Stimulated activated CD8-positive, alpha-beta memory T cell treated with anti-CD3 and anti-CD28 coated beads, Interleukin-12 subunit alpha, Interleukin-12 subunit beta, amount 100 ng/mL, for 24 hours (primary cell): ENCODE measurements at regions not wholly inside any gene's neighbourhood (a gene's known extent, or its start where the extent isn't known, plus 50 kb on each side); places are given as distances from the start of the nearest gene placed in this dataset.
"Not testable (repeated sequence)": the region's sequence is repeated elsewhere in the genome, so short reads cannot be mapped to it uniquely, and the experiment has no call there.

Experiments used
- DNase-seq: peaks from one replicate; pipeline ENCODE4 v3.0.0-alpha.2; 2020; ENCODE audit errors: extremely low read depth

DNA sequence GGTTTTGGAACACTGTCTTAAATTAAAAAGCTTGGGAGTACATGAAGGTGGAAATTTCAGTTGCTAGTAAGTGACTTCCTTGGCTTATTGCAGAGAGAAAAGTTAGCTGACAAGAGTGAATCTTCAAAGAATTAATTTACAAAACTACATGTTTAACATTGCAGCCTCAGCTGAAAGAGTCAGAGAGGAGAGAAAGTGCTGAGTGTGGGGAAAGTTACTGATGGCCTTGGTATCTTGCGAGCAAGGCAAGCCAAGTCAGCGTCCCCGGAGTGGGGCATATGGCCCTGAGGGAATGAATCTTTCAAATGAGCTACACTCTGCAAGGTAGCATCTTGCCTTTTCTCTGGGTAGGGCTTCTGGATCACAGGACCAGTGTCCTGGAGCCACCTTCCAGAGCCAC lies 131.3 kb downstream of the LPIN1 start:
- no peak for DNase-seq

DNA sequence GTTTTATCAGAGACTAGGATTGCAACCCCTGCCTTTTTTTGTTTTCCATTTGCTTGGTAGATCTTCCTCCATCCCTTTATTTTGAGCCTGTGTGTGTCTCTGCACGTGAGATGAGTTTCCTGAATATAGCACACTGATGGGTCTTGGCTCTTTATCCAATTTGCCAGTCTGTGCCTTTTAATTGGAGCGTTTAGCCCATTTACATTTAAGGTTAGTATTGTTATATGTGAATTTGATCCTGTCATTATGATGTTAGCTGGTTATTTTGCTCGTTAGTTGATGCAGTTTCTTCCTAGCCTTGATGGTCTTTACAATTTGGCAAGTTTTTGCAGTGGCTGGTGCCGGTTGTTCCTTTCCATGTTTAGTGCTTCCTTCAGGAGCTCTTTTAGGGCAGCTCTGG lies 138.8 kb downstream of the LPIN1 start:
- not testable (repeated sequence) for DNase-seq

GRCh38 chr2:11886899-11887298 lies 140.5 kb downstream of the LPIN1 start:
- DNase-seq = not testable (repeated sequence)

- DNase-seq = no peak
These were observed 142.8 kb downstream of the LPIN1 start for GRCh38 chr2:11889101-11889850.

- DNase-seq = no peak
These were observed 143.4 kb downstream of the LPIN1 start for GRCh38 chr2:11889854-11890253.

GRCh38 chr2:11891028-11891427 lies 144.6 kb downstream of the LPIN1 start:
- no peak for DNase-seq

DNA sequence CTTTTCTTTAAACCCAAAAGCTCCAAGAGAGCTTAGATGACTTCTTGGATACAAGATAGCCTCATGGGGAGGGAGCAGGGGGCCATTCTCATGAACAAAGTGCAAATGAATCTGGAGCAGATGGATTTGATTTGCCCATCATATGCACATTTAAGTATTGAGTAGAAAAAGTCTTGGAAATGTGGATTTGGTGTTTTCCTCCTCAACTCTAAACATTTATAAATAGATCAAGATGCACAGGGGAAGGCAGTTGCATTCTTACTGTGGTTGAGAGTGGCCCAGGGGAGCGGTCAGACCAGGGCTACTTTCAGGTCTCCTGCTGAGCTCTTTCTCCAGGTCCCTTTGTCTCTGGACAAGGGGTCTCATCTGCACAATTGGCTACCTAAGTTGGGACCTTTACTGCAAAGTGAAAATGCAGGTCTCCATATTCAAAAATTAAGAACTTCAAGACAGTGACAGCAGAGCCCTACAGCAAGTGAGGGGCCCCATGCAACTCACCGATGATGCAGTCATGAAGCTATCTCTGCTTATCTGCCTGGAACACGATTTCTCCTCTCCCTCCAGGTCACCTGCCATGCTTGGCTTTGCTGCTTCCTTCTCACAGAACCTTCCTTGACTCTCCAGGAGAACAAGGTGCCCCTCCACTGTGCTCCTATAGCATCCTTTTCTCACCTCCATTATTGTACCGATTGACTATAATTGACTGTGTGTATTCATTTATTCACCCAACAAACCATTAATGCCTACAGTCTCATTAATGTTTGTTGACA lies 145.4 kb downstream of the LPIN1 start:
- DNase-seq = no peak

GRCh38 chr2:11896386-11896785 lies 150.0 kb downstream of the LPIN1 start:
- DNase-seq = no peak

GRCh38 chr2:11898576-11898975 lies 152.1 kb downstream of the LPIN1 start:
- no peak for DNase-seq

DNA sequence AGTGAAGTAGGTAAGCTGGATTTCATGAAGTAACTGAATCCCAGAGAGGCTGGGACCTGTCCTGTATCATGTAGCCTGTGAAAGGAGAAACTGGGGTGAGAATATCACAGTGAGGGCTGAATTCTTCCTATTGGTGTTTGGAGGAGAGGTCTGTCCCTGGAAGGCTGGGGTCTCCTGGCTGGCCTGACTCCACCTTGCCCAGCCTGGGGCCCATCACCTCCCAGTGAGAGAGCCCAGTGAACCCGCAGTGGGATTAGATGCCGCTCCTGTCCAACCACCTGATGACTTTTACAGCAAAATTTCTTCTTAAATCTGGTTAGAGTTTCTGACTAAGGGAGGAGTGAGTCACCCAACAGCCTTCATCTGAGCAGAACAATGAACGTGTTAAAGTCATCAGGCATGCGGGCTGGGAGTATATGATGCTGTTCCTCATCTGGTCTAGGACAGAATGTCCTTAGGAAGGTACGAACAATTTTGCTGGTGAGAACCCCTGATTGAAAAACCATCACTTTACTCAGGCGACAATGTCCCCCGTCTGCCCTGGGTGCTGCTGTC lies 152.9 kb downstream of the LPIN1 start:
- no peak for DNase-seq

DNA sequence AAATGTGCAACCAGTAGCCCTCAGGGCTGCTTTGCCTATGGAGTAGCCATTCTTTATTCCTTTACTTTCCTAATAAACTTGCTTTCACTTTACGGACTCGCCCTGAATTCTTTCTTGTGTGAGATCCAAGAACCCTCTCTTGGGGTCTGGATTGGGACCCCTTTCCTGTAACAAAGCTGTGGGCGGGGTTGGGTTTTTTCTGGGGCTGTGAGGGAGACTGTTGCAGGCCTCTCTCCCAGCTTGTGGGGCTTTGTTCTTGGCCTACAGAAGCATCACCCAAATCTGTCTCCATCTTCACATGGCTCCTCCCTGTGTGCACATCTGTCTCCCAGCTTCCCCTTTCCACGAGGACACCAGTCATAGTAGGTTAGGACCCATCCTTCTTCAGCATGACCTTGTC lies 154.5 kb downstream of the LPIN1 start:
- not testable (repeated sequence) for DNase-seq

- DNase-seq = no peak
These were observed 155.1 kb downstream of the LPIN1 start for GRCh38 chr2:11901351-11902069.

GRCh38 chr2:11903085-11903606 lies 156.7 kb downstream of the LPIN1 start:
- no peak for DNase-seq

DNA sequence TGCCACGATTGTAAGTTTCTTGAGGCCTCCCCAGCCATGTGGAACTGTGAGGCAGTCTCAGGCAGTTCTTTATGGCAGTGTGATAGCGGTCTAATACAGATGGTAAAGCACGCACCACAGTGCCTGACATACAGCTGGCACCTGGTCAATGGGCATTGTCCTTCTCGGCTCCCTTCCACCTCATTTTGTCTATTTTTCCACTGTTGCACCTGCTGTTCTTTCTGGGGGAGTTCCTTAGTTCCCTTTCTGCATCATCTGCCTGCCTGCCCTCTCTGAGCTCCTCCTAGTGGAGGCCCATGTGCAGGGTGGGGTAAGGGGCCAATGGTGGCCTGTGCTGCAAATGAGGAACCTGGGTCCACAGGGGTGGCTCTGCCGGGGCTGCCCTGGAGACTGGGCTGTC lies 157.6 kb downstream of the LPIN1 start:
- DNase-seq = no peak

DNA sequence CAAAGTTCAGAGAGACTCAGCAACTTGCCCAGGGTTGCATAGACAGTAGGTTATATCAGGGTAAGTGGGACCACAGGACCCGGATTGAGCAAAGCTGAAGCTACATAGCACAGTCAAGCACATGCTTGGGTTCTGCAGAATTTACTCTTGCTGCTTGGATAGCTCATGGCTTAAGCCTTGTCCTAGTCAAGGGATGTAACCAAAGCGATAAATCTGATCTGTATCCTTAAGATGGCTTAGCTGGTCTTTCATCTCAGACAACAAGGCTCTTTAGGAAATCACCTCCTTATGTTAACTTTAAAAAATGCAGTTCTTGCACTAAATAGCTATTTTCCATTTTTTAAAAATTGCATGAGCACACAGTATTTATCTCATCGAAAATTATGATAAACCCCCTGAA lies 158.5 kb downstream of the LPIN1 start:
- DNase-seq = no peak

- DNase-seq = no peak
These were observed 160.8 kb downstream of the LPIN1 start for GRCh38 chr2:11907190-11907589.

GRCh38 chr2:11910971-11911370 lies 164.5 kb downstream of the LPIN1 start:
- DNase-seq = no peak

- no peak for DNase-seq
These were observed 166.5 kb downstream of the LPIN1 start for GRCh38 chr2:11912980-11913379.

GRCh38 chr2:11914455-11914854 lies 168.0 kb downstream of the LPIN1 start:
- no peak for DNase-seq

GRCh38 chr2:11915650-11916049 lies 169.2 kb downstream of the LPIN1 start:
- no peak for DNase-seq

GRCh38 chr2:11919953-11920352 lies 173.5 kb downstream of the LPIN1 start:
- no peak for DNase-seq

GRCh38 chr2:11920993-11921583 lies 174.7 kb downstream of the LPIN1 start:
- DNase-seq = no peak
